ENCODE measurements at regions not wholly inside any gene's neighbourhood (a gene's known extent, or its start where the extent isn't known, plus 50 kb on each side); places are given as distances from the start of the nearest gene placed in this dataset.

DNA sequence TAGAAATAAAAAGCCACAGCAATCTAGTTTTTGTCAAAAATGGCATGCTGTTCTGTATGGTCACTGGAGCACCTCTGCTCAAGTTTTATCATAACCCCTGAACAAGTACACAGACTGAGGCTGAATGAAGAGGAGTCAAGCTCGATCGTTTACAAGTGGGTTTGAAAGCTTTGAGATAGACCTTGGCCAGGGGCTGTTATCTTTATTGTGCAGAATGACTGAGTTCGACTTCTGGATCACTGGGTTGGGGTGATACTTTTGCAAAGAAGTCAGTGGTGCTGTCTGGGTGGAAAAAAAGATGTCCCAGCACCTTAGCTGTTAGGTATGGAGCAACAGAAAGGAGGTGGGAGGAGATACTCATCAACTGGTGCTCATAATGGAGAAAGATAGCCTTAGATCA is 446.0 kb downstream of the HACE1 start:
- DNase-seq: no peak

- no peak for DNase-seq
Observed at GRCh38 chr6:104411302-104411701, 448.4 kb downstream of the HACE1 start.

DNA sequence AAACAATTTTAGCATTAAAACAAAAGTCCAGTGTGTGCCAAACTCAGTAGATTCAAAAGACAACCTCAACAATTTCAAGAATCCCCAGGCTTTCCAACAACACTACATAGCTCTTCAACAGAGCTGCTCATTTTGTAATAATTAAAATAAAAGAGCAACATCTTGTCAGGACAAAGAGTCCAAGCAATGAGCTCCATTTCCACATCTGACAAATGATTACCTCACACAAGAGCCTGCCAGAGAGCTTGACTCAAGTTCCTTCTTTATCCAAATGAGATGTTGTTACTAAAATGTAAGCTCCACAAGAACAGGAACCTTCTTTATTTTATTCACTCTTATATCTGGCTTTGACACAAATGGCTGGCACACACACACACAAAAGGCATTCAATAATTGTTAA is 449.8 kb downstream of the HACE1 start:
- DNase-seq: no peak

GRCh38 chr6:104407957-104408356 is 451.8 kb downstream of the HACE1 start:
- no peak for DNase-seq

GRCh38 chr6:104404377-104404776 is 455.3 kb downstream of the HACE1 start:
- peak; percentile 11 for DNase-seq

DNA sequence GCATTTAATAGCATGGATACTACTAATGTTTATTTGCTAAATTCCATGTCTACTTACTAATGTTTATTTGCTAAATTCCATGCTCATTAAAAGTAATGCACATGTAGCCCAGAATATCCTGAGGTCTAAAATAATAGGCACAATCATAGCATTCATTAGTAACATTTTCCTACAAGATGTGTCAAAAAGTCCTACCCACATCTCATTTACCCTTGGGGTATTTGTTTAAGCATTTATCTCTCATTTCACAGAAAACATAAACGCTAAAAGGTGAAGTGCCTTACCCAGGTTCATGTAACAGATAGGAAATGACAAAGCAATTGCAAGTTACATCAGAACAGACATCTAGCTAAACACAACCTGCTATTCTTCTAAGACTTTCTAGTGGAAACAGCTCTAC is 457.1 kb downstream of the HACE1 start:
- DNase-seq: no peak

GRCh38 chr6:104401926-104402325 is 457.8 kb downstream of the HACE1 start:
- DNase-seq: no peak

- no peak for DNase-seq
Observed at GRCh38 chr6:104400844-104401243, 458.9 kb downstream of the HACE1 start.

DNA sequence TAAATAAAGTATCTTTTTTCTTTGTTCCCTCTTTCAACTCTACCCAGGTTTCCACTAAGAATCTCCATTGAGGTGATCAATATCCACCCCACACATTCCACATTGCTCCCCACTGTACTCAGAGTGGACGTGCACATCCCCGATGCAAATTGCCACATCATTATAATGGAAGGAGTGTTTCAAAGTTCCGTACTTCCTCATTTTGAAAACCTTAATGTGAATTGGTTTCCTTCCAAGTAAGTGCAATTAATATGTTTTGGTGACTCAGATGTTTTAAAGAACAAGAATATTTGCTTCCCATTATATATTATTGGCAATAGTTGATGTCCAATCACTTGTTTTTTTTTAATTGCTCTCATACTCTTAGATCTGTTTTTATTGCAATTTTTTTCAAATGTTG is 463.6 kb downstream of the HACE1 start:
- DNase-seq: peak; percentile 3

DNA sequence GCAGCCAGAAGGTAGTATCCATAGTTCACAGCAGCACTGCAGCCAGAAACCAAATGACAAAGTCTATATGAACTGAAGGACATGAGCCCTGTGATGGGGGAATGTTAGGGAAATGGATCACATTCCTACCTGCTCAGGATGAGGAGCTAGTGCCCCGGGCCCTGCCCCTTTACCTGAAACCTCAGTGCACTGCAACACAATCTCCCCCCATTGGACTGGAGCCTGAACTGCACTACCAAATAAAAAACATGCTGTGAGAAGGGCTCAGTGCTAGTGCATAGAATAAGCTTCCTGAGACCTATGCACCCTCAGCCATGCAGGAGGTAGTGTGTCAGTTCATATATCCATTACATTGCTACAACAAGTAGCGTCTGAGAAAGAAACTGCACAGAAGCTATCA is 477.8 kb downstream of the HACE1 start:
- DNase-seq: no peak

DNA sequence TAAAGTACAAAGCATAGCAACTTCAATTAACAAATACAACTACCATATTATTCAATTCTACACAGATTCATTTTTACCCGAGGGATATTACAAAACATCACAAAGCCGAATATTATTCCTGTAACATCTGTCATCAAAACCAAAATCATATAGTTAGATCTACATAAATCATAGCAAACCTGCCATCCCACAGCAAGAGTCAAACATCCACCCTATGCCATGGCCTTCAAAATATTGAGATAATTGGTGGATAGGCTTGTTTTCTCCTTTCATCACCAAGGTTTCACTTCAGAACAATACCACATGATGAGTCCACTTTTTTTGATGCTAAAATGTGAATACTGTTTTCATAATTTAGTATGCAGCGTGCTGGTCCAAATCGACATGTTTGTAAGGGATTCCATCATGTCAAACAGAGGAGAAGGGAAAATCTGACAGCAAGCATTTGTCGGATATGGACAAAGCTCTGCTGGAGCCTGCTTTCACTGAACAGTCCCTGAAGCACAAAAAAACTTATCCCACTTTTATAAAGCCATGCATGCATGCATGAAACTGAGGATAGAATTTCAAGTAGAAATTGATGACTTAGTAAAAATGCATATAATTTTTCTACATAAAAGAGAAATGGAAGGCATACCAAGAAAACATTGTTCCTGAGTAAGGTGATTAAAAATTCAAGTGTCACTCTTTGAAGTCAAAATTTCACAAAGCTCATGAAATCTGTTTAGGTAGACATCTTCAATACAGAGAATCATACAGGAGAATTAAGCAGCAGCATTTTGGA is 494.1 kb downstream of the HACE1 start:
- DNase-seq: no peak

DNA sequence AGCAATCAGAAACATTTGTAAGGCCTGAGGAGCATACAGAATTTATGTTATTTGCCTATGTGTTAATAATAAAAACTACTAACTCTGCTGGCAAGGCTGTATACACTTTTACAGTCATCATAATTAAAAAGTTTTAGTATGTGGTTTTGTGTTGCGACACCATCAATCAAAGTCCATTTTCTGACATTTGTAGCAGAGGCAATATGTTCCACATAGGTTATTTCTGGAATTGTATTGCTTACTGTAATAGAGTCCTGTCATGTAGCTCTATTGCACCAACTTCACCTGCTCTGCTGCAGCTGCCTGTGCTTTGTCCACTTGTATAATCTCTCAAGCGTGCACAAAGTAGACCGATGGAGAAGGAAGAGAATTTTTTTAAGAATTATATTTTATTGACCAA is 501.8 kb downstream of the HACE1 start:
- no peak for DNase-seq

GRCh38 chr6:104356197-104356596 is 503.5 kb downstream of the HACE1 start:
- DNase-seq: no peak

- no peak for DNase-seq
Observed at GRCh38 chr6:104349191-104349590, 510.5 kb downstream of the HACE1 start.

- DNase-seq: no peak
Observed at GRCh38 chr6:104344223-104344622, 515.5 kb downstream of the HACE1 start.

DNA sequence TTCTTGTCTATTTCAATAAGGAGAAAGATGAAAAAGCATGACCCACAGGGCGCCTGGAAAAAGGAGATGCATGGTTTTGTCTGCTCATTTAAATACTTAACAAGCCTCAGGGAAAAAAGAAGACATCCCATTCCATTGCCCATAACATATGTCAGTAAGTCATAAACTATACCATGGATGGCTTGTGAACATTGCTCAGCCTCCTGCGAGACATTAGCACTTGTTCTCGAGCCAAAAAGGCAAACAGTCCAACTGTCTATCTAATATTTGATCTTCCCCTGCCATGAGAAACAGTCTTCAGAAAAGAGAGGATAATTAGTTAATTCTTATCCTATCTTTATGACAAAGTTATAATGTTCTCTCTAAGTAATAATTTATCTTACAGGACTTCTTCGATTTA is 527.4 kb downstream of the HACE1 start:
- DNase-seq: no peak

DNA sequence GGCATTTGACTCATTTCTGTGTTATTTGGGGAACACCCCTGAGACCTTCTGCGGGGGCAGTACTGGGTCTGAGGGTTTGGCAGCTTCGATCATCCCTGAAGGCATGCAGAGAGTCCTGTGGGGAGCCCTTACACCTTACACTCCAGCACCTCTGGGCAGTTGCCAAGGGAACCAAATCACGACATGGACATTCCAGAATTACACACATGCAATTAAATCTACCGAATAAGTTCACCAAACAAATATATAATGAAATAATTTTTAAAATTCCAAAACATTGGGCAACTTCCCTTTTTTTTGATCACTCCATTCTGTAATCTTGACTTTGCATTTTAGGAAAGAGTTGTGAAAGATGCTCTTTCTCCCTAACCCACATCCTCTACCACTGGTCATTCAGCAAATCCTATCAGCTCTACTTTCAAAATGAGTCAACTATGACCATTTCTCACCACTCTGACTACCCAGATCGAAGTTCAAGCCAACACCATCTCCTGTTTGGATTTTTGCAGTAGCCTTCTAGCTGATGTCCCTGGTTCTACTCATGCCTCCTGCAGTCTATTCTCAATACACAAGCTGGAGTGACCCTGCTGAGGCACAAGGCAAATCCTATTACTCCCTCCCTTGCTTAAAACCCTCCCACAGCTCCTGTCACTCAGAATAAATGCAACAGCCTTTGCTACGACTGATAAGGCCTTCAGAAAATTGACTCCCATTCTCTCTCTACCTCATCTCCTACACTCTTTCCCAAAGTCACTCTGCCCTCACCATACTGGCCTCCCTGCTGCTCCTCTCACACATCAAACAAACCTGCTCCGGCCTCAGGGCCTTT is 533.3 kb downstream of the HACE1 start:
- DNase-seq: no peak

- DNase-seq: peak; percentile 9
Observed at GRCh38 chr6:104325341-104326172, 534.2 kb downstream of the HACE1 start.

GRCh38 chr6:104324301-104324700 is 535.4 kb downstream of the HACE1 start:
- no peak for DNase-seq

GRCh38 chr6:104322841-104323240 is 536.9 kb downstream of the HACE1 start:
- no peak for DNase-seq

GRCh38 chr6:104321301-104321700 is 538.4 kb downstream of the HACE1 start:
- no peak for DNase-seq

GRCh38 chr6:104320896-104321295 is 538.8 kb downstream of the HACE1 start:
- DNase-seq: no peak

DNA sequence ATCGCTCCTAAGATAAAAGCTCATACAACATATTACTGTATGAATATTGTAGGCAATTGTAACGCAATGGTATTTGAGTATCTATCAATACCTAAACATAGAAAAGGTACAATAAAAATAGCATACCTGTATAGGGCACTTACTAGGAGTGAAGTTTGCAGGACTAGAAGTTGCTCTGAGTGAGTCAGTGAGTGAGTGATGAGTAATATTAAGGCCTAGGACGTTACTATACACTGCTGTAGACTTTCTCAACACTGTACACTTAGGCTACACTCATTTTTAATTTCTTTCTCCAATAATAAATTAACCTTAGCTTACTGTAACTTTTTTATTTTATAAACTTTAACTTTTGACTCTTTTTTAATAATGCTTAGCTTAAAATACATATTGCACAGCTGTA is 546.9 kb downstream of the HACE1 start:
- DNase-seq: no peak

All from RPMI8226 (cell line).